Testis (tissue), 2 donors: ENCODE measurements at regions not wholly inside any gene's neighbourhood (a gene's known extent, or its start where the extent isn't known, plus 50 kb on each side); places are given as distances from the start of the nearest gene placed in this dataset.

Experiments used
- DNase-seq: peaks from one replicate; pipeline ENCODE4 v3.0.0-alpha.2; 2019
- H3K27ac ChIP-seq, 2 donors: fragments of 200-600 bp; sonication (generic); one replicate each; pipeline ENCODE4 v1.5.1; 2019
- H3K27me3 ChIP-seq: fragments of 200-600 bp; sonication (generic); one replicate; pipeline ENCODE4 v1.5.1; 2019
- H3K36me3 ChIP-seq: fragments of 200-600 bp; sonication (generic); one replicate; pipeline ENCODE4 v1.5.1; 2017; ENCODE audit warnings: low read depth; ENCODE audit errors: missing control alignments
- H3K4me1 ChIP-seq: fragments of 200-600 bp; sonication (generic); one replicate; pipeline ENCODE4 v1.5.1; 2019
- H3K4me3 ChIP-seq, 2 donors: fragments of 200-600 bp; sonication (generic); one replicate each; pipeline ENCODE4 v1.5.1; 2017 to 2019
- H3K9me3 ChIP-seq: fragments of 200-600 bp; sonication (generic); one replicate; pipeline ENCODE4 v1.5.1; 2017
- POLR2A ChIP-seq: fragments of 450-650 bp; IDR thresholded peaks from one replicate; pipeline ENCODE4 v1.6.1; 2017; ENCODE audit warnings: antibody characterized with exemption, mild to moderate bottlenecking, moderate library complexity
- WGBS, 2 donors: methylation state at CpG; one replicate each; pipeline ENCODE4 v1.1.5; 2018; 5-methylcytosine and 5-hydroxymethylcytosine counted together
- intact Hi-C: fragments of 100-400 bp; cut with DNase I; formaldehyde crosslinking; loops from one replicate; pipeline ENCODE4 v1.15.1; 2023; ENCODE audit warnings: low total_unique reads
- TF ChIP-seq, protein P1 (sequence below), 3 experiments: fragments of 450-650 bp in 2 of 3; fragments of 200-600 bp in 1 of 3; sonication (generic) in 1 of 3; IDR thresholded peaks; one replicate each; pipeline ENCODE4 v1.5.1; 2016 to 2019; ENCODE audit warnings: antibody characterized with exemption in 3 of 3, mild to moderate bottlenecking in 2 of 3, moderate library complexity in 1 of 3

DNA sequence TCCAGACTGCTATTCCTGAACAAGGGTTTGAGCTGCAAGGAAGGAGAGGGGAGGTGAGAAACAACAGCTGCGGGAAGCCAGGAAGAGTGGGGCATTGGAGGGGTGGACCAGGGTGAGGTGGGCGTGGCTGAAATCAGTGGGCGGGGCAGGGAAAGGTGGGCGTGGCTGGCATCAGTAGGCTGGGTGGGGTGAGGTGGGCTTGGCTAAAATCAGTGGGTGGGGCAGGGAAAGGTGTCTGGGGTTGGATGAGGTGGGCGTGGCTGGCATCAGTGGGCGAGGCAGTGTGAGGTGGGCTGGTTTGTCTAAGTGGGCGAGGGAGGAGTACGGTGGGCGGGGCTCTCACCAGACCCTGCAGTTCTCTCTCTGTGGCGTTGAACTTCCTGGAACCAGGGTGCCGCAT, 87.6 kb downstream of the MUC16 start:
- TF ChIP-seq, protein P1, sequence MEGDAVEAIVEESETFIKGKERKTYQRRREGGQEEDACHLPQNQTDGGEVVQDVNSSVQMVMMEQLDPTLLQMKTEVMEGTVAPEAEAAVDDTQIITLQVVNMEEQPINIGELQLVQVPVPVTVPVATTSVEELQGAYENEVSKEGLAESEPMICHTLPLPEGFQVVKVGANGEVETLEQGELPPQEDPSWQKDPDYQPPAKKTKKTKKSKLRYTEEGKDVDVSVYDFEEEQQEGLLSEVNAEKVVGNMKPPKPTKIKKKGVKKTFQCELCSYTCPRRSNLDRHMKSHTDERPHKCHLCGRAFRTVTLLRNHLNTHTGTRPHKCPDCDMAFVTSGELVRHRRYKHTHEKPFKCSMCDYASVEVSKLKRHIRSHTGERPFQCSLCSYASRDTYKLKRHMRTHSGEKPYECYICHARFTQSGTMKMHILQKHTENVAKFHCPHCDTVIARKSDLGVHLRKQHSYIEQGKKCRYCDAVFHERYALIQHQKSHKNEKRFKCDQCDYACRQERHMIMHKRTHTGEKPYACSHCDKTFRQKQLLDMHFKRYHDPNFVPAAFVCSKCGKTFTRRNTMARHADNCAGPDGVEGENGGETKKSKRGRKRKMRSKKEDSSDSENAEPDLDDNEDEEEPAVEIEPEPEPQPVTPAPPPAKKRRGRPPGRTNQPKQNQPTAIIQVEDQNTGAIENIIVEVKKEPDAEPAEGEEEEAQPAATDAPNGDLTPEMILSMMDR (IDR thresholded peaks at IDR 0.05) = no peak
- TF ChIP-seq POLR2A = no peak
- WGBS, 2 donors = 36 to 46% methylated on average over 11 of the region's 11 CpGs
- Histone ChIP-seq H3K36me3 (no peaks in the 10 kb centered on the region), H3K4me3 (no peak overlapping the region), H3K27ac (no peak overlapping the region), H3K27me3 (no peaks in the 10 kb centered on the region), H3K4me1 (no peaks in the 10 kb centered on the region), H3K9me3 (no peaks in the 10 kb centered on the region)
- DNase-seq = peak; percentile 30
- intact Hi-C loops = no loop called here

DNA sequence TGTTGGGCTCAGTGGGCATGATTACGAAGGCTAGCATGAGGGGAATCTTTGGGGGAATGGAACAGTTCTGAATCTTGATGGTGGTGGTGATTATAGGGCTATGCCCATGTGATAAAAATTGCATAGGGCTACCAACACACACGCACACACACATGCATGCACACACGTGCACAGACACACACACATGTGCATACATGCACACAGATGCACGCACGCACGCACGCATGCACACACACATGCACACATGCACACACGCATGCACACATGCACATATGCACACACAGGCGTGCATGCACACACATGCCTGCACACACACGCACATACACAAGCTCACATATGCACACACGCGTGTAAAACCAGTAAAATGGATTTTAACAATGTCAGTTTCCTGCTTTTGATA, 85.9 kb downstream of the MUC16 start:
- 53 to 64% methylated on average over 12 of the region's 12 CpGs for WGBS, 2 donors
- Histone ChIP-seq H3K4me3 (no peak overlapping the region), H3K36me3 (no peaks in the 10 kb centered on the region), H3K27me3 (no peaks in the 10 kb centered on the region), H3K27ac (no peak overlapping the region), H3K9me3 (no peaks in the 10 kb centered on the region), H3K4me1 (no peaks in the 10 kb centered on the region)
- no peak for TF ChIP-seq POLR2A
- intact Hi-C loops = no loop called here
- DNase-seq = no peak

DNA sequence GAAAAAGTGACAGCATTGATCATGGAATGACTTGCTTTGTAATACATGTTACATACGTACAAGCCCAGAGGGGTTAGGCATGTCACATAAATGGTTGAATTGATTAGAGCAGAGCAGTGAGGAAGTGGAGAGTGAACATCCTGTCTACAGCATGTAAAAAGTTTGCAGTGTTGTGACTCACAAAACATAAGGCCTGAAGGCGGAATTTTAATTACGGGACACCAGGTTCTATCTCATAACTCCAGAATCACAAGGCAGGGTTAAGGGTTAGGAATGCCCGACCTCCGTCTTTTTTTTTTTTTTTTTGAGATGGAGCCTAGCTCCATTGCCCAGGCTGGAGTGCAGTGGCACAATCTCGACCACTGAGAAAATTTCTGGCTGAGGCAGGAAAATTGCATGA, 83.9 kb downstream of the MUC16 start:
- 69 to 77% methylated on average over 6 of the region's 6 CpGs for WGBS, 2 donors
- no peak overlapping the region for H3K4me3 ChIP-seq
- DNase-seq = no peak
- H3K36me3 ChIP-seq = no peaks in the 10 kb centered on the region
- H3K4me1 ChIP-seq = no peaks in the 10 kb centered on the region
- no peak overlapping the region for H3K27ac ChIP-seq
- no peaks in the 10 kb centered on the region for H3K27me3 ChIP-seq
- no peaks in the 10 kb centered on the region for H3K9me3 ChIP-seq
- TF ChIP-seq POLR2A = no peak
- intact Hi-C loops = no loop called here

DNA sequence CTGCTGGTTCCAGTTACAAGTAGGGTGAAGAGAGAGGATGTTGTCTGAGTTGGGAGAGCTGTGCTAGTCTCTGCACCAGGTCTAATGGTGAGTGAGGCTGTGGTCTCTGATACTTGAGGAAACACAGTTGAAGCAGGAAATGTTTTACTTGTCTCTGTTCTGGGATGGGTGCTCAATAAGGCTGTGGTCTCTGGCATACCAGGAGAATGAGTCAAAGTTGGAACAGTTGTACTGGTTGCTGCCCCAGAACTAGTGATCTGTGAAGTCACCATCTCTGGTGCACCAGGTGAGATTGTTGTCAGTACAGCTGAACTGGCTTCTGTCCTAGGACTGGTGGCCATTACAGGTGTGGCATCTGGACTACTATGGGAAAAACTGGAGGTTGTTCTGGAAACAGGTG, 74.7 kb downstream of the MUC16 start:
- Histone ChIP-seq H3K36me3 (no peaks in the 10 kb centered on the region), H3K4me3 (no peak overlapping the region), H3K4me1 (no peaks in the 10 kb centered on the region), H3K9me3 (no peaks in the 10 kb centered on the region), H3K27me3 (no peaks in the 10 kb centered on the region), H3K27ac (no peak overlapping the region)
- DNase-seq = no peak
- intact Hi-C loops = no loop called here
- TF ChIP-seq POLR2A = no peak
- TF ChIP-seq, protein P1 (IDR thresholded peaks at IDR 0.05) = no peak

DNA sequence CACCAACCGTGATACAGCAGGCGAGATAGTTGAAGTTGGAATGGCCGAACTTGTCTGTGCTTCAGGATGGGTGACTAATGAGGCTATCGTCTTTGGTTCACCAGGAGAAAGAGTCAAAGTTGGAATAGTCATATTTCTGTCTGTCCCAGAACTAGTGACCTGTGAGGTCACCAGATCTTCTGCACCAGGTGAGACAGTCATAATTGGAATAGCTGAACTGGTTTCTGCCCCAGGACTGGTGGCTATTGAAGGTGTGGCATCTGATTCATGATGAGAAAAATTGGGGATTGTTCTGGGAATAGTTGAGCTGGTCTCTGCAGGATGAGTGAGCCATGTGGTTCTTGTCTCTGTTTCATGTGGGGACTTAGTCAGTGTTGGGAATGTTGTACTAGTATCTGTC, 71.6 kb downstream of the MUC16 start:
- H3K27me3 ChIP-seq = no peaks in the 10 kb centered on the region
- no peak overlapping the region for H3K4me3 ChIP-seq
- WGBS, 2 donors = 49 to 85% methylated on average over 4 of the region's 4 CpGs
- no peak for DNase-seq
- TF ChIP-seq POLR2A = no peak
- TF ChIP-seq, protein P1 (IDR thresholded peaks at IDR 0.05) = no peak
- H3K4me1 ChIP-seq = no peaks in the 10 kb centered on the region
- intact Hi-C loops = no loop called here
- no peaks in the 10 kb centered on the region for H3K36me3 ChIP-seq
- no peak overlapping the region for H3K27ac ChIP-seq
- H3K9me3 ChIP-seq = no peaks in the 10 kb centered on the region
